PC-3 (cell line): ENCODE measurements at regions not wholly inside any gene's neighbourhood (a gene's known extent, or its start where the extent isn't known, plus 50 kb on each side); places are given as distances from the start of the nearest gene placed in this dataset.
"Not testable (repeated sequence)": the region's sequence is repeated elsewhere in the genome, so short reads cannot be mapped to it uniquely, and the experiment has no call there.

Experiments
- ATAC-seq: fragments of 200-7000 bp; cut with Tn5 transposase; 2 replicates; pipeline ENCODE4 v1.9.1; 2020; ENCODE audit warnings: mild to moderate bottlenecking, moderate library complexity
- BruUV-seq: library from RNA; stranded (reverse); fragments of 400-500 nt; replicated peaks from 2 replicates; lab custom pipeline; 2021; lab: Mats Ljungman, UMichigan
- CTCF ChIA-PET: fragments of 300-600 bp; sonication (Branson Sonifier 250); formaldehyde crosslinking; loops from one replicate; lab custom pipeline; 2022; ENCODE audit warnings: antibody characterized with exemption; lab: Charles Lee
- POLR2A ChIA-PET: fragments of 300-600 bp; sonication (Branson Sonifier 250); formaldehyde crosslinking; loops from one replicate; lab custom pipeline; 2022; ENCODE audit warnings: antibody characterized with exemption; ENCODE audit not compliant: unreplicated experiment; lab: Charles Lee
- DNase-seq: peaks from one replicate; pipeline ENCODE4 v3.0.0-alpha.2; 2015
- H2AFZ ChIP-seq: fragments of 300-600 bp; sonication (generic); 2 replicates; pipeline ENCODE4 v1.6.0; 2016; ENCODE audit warnings: antibody characterized with exemption, low read length
- H3F3A ChIP-seq: fragments of 300-600 bp; sonication (generic); one replicate; pipeline ENCODE4 v1.6.0; 2017; ENCODE audit warnings: antibody characterized with exemption, low read length, control low read depth, mild to moderate bottlenecking; ENCODE audit not compliant: unreplicated experiment
- H3K27ac ChIP-seq: fragments of 300-600 bp; sonication (generic); 2 replicates; pipeline ENCODE4 v1.5.1; 2016; ENCODE audit warnings: mild to moderate bottlenecking, low read length
- H3K27me3 ChIP-seq: fragments of 300-600 bp; sonication (generic); 2 replicates; pipeline ENCODE4 v1.6.1; 2016; ENCODE audit warnings: low read length, mixed read lengths
- H3K36me3 ChIP-seq: fragments of 300-600 bp; sonication (generic); 2 replicates; pipeline ENCODE4 v1.6.1; 2016; ENCODE audit warnings: low read depth, mixed run types, low read length, mixed read lengths
- H3K4me1 ChIP-seq: fragments of 300-600 bp; sonication (generic); 2 replicates; pipeline ENCODE4 v1.5.1; 2016; ENCODE audit warnings: low read length; ENCODE audit not compliant: insufficient read depth
- H3K4me2 ChIP-seq: fragments of 300-600 bp; sonication (generic); 2 replicates; pipeline ENCODE4 v1.6.0; 2016; ENCODE audit warnings: low read length
- H3K4me3 ChIP-seq: fragments of 300-600 bp; sonication (generic); 2 replicates; pipeline ENCODE4 v1.5.1; 2016; ENCODE audit warnings: mild to moderate bottlenecking, low read length, mixed read lengths
- H3K79me2 ChIP-seq: fragments of 300-600 bp; sonication (generic); 2 replicates; pipeline ENCODE4 v1.6.1; 2017; ENCODE audit warnings: low read length, mixed read lengths
- H3K9ac ChIP-seq: fragments of 300-600 bp; sonication (generic); 2 replicates; pipeline ENCODE4 v1.6.0; 2016; ENCODE audit warnings: mild to moderate bottlenecking, low read length
- H3K9me2 ChIP-seq: fragments of 300-600 bp; sonication (generic); replicated peaks from 2 replicates; pipeline ENCODE4 v1.6.1; 2016; ENCODE audit warnings: mixed run types, low read length, mixed read lengths
- H3K9me3 ChIP-seq: fragments of 300-600 bp; sonication (generic); 2 replicates; pipeline ENCODE4 v1.6.1; 2016; ENCODE audit warnings: low read length, mixed read lengths
- H4K20me1 ChIP-seq: fragments of 300-600 bp; sonication (generic); 2 replicates; pipeline ENCODE4 v1.6.1; 2016; ENCODE audit warnings: low read length, mixed read lengths
- EZH2 ChIP-seq: fragments of 300-600 bp; sonication (generic); IDR thresholded peaks from one replicate; pipeline ENCODE4 v1.6.1; 2017; ENCODE audit warnings: antibody characterized with exemption, mild to moderate bottlenecking, low read length; ENCODE audit not compliant: unreplicated experiment
- EZH2phosphoT487 ChIP-seq: fragments of 300-600 bp; sonication (generic); IDR thresholded peaks from 2 replicates; pipeline ENCODE4 v1.6.1; 2018; ENCODE audit warnings: mild to moderate bottlenecking, antibody characterized with exemption, low read length, borderline replicate concordance
- intact Hi-C: fragments of 100-400 bp; cut with micrococcal nuclease; formaldehyde crosslinking; loops from 2 replicates; pipeline ENCODE4 v1.9.0; 2023
- TF ChIP-seq, protein P1 (sequence below): fragments of 300-600 bp; sonication (generic); conservative IDR thresholded peaks from 2 replicates; pipeline ENCODE4 v1.5.1; 2017; ENCODE audit warnings: antibody characterized with exemption, low read depth, mild to moderate bottlenecking, low read length

DNA sequence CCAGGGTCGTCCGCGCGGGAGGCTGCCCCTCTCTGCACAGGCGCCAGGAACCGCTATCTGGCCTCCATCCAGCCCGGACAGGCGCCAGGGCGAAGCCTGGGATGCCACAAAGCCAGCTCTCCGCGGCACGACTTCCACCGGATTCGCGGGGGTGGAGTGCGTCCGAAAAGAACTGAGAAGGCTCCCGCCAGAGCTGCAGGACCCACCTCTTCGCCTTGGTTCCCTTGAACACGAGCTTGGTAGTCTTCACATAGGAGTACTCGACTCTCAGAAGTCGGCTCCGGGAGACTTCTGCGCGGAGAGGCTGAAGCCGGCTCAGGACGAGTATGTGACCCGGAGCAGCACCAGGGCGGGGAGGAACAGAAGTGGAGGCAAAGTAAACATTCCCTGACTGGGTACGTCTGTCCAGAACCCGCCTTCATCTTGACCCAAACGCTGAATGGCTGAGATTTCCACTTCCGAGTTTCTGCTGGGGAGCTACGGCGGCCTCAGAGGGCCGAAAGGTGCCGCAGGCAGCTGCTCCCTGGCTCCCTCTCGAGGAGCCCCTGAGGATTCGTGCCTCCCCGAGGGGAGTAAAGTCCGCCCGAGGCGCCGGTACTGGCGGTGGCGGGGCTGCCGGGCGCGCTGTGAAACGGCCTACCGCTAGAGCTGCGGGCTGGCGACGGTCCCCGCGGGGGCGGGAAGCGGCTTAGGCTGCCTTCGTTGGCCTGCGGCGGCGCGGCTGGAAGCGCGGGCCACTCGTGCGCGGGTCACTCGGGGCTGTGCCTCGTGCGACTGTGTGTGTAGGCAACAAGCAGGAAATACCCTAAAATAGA, 2654.9 kb upstream of the DEFB115 start:
- H3F3A ChIP-seq, H3K9me3 ChIP-seq, intact Hi-C loops, H3K4me1 ChIP-seq, H3K27ac ChIP-seq, H3K27me3 ChIP-seq, H3K36me3 ChIP-seq, H4K20me1 ChIP-seq, BruUV-seq, POLR2A ChIA-PET, CTCF ChIA-PET, H3K79me2 ChIP-seq, H3K9me2 ChIP-seq: not testable (repeated sequence)
- peak; percentile 98 for ATAC-seq
- H2AFZ ChIP-seq: peak overlapping the region; percentile 92
- H3K4me3 ChIP-seq: peak overlapping the region; percentile 81
- TF ChIP-seq, protein P1, sequence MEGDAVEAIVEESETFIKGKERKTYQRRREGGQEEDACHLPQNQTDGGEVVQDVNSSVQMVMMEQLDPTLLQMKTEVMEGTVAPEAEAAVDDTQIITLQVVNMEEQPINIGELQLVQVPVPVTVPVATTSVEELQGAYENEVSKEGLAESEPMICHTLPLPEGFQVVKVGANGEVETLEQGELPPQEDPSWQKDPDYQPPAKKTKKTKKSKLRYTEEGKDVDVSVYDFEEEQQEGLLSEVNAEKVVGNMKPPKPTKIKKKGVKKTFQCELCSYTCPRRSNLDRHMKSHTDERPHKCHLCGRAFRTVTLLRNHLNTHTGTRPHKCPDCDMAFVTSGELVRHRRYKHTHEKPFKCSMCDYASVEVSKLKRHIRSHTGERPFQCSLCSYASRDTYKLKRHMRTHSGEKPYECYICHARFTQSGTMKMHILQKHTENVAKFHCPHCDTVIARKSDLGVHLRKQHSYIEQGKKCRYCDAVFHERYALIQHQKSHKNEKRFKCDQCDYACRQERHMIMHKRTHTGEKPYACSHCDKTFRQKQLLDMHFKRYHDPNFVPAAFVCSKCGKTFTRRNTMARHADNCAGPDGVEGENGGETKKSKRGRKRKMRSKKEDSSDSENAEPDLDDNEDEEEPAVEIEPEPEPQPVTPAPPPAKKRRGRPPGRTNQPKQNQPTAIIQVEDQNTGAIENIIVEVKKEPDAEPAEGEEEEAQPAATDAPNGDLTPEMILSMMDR: peak; percentile 56; the same call in 1 of the 2 replicates
- H3K4me2 ChIP-seq: peak overlapping the region; percentile 68
- peak; percentile 79 for DNase-seq
- peak overlapping the region; percentile 66 for H3K9ac ChIP-seq

DNA sequence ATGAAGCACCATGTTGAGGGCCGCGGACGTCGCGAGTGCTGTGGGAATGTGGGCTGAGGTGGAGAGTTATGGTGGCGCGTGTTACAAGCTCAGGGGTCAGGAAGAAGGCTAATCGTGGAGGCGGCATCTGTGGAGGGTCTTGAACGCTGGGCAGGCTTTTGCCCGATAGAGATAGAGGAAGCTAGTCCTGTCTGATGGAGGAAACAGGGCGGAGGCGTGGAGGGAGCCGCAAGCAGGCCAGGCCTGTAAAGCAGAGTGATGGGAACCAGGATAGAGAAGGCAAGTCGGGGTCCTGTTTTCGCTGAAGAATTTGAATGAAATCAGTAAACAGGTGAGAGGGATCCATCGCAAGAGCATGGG, 2654.3 kb upstream of the DEFB115 start:
- Histone ChIP-seq H2AFZ (peak overlapping the region; percentile 92), H3K4me3 (peak overlapping the region; percentile 81; the same call in 1 of the 2 replicates), H3K4me2 (peak overlapping the region; percentile 68)
- BruUV-seq, H3K79me2 ChIP-seq, DNase-seq, CTCF ChIA-PET, H3K36me3 ChIP-seq, H3K9ac ChIP-seq, H4K20me1 ChIP-seq, ATAC-seq, H3K27ac ChIP-seq, H3K4me1 ChIP-seq, POLR2A ChIA-PET, H3K9me3 ChIP-seq, H3F3A ChIP-seq, intact Hi-C loops, H3K9me2 ChIP-seq, H3K27me3 ChIP-seq: not testable (repeated sequence)

DNA sequence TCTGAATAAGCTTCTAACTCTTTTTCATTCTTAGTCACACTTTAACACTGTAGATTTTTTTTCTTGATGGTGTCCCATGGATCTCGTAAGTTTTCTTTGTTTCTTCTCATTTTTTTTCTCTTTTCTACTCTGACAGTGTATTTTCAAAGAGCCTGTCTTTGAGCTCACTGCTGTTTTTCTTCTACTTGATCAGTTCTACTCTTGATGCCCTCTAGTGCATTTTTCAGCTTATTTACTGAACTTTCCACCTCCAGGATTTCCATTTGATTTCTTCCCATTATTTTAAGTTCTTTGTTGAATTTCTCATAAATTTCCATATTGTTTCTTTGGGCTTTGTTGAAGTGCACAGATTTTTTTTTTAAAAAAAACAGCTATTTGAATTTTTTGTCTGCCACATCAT, 2641.1 kb upstream of the DEFB115 start:
- H3K79me2 ChIP-seq: no peaks in the 10 kb centered on the region
- H3K9me2 ChIP-seq: no peaks in the 10 kb centered on the region
- CTCF ChIA-PET: no interaction called here
- H2AFZ ChIP-seq: no peak overlapping the region
- BruUV-seq: no TSS peak
- no peak for ATAC-seq
- H3F3A ChIP-seq: no peaks in the 10 kb centered on the region
- H3K36me3 ChIP-seq: no peaks in the 10 kb centered on the region
- TF ChIP-seq EZH2phosphoT487 (no peak), EZH2 (no peak)
- TF ChIP-seq, protein P1: no peak
- no peak overlapping the region for H3K4me2 ChIP-seq
- H3K9me3 ChIP-seq: peaks cover 24% of the 10 kb centered on the region
- no peak for DNase-seq
- no peak overlapping the region for H3K4me3 ChIP-seq
- H3K4me1 ChIP-seq: no peaks in the 10 kb centered on the region
- POLR2A ChIA-PET: no interaction called here
- H3K9ac ChIP-seq: no peak overlapping the region
- H3K27me3 ChIP-seq: no peaks in the 10 kb centered on the region
- no peaks in the 10 kb centered on the region for H4K20me1 ChIP-seq
- no peak overlapping the region for H3K27ac ChIP-seq
- intact Hi-C loops: no loop called here

DNA sequence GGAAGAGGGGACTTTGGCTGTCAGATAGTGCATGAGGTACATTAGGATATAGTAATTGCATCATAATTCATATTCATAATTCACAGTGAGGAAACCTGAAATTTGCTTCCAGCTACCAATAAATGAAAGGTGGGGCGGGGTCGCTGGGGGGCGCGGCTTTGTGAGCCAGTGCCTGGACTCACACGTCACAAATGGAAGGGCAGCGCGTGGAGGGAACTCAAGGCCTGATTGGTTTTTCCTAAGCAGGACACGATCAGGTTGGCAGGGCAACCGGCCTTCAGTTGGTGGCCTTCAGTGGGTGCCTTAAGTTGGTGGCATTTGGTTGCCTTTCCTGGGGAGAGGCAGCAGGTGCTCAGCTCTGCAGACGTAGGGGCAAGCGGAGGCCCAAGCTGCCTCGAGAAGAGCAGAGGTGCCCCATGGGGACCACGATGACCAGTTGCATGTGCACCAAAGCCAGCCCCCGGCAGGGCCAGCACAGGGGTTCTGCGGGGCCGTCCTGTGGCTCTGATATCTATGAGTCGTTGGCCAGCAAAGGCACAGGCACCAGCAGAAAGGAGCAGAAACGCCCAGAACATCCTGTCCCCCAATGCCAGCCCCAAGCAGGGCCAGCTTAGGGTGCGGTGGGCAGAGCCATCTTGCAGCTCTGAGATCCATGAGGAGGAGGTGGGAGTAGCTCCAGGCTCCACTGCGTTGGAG, 2637.4 kb upstream of the DEFB115 start:
- H3F3A ChIP-seq, BruUV-seq, H3K4me1 ChIP-seq, H3K36me3 ChIP-seq, H4K20me1 ChIP-seq, H3K27ac ChIP-seq, H2AFZ ChIP-seq, CTCF ChIA-PET, intact Hi-C loops, ATAC-seq, H3K27me3 ChIP-seq, H3K9ac ChIP-seq, H3K4me2 ChIP-seq, H3K4me3 ChIP-seq, DNase-seq, POLR2A ChIA-PET, H3K9me2 ChIP-seq, H3K79me2 ChIP-seq: not testable (repeated sequence)
- H3K9me3 ChIP-seq: peaks cover 13% of the 10 kb centered on the region; the same call in 1 of the 2 replicates
